ENCODE measurements at regions not wholly inside any gene's neighbourhood (a gene's known extent, or its start where the extent isn't known, plus 50 kb on each side); places are given as distances from the start of the nearest gene placed in this dataset.

- DNase-seq (ENCODE audit: low read depth) = peak; percentile 65
These were observed 62.7 kb upstream of the KLF13 start for GRCh38 chr15:31263751-31264558.

GRCh38 chr15:31264559-31265089, 62.0 kb upstream of the KLF13 start:
- no peak for DNase-seq (ENCODE audit: low read depth)

- DNase-seq (ENCODE audit: low read depth) = no peak
These were observed 61.4 kb upstream of the KLF13 start for GRCh38 chr15:31265090-31265870.

- peak; percentile 35 for DNase-seq (ENCODE audit: low read depth)
These were observed 60.5 kb upstream of the KLF13 start for GRCh38 chr15:31265871-31266711.

GRCh38 chr15:31266712-31267111, 59.9 kb upstream of the KLF13 start:
- no peak for DNase-seq (ENCODE audit: low read depth)

- DNase-seq (ENCODE audit: low read depth) = no peak
These were observed 59.2 kb upstream of the KLF13 start for GRCh38 chr15:31267161-31268107.

GRCh38 chr15:31268108-31268501, 58.5 kb upstream of the KLF13 start:
- no peak for DNase-seq (ENCODE audit: low read depth)

- DNase-seq (ENCODE audit: low read depth) = no peak
These were observed 57.5 kb upstream of the KLF13 start for GRCh38 chr15:31268911-31269784.

- DNase-seq (ENCODE audit: low read depth) = no peak
These were observed 56.6 kb upstream of the KLF13 start for GRCh38 chr15:31269816-31270575.

GRCh38 chr15:31270767-31271166, 55.9 kb upstream of the KLF13 start:
- no peak for DNase-seq (ENCODE audit: low read depth)

- no peak for DNase-seq (ENCODE audit: low read depth)
These were observed 55.4 kb upstream of the KLF13 start for GRCh38 chr15:31271224-31271635.

- no peak for DNase-seq (ENCODE audit: low read depth)
These were observed 54.7 kb upstream of the KLF13 start for GRCh38 chr15:31271711-31272557.

GRCh38 chr15:31272558-31273257, 53.9 kb upstream of the KLF13 start:
- no peak for DNase-seq (ENCODE audit: low read depth)

- no peak for DNase-seq (ENCODE audit: low read depth)
These were observed 53.2 kb upstream of the KLF13 start for GRCh38 chr15:31273258-31273941.

GRCh38 chr15:31274496-31275330, 51.9 kb upstream of the KLF13 start:
- DNase-seq (ENCODE audit: low read depth) = no peak
